Body of pancreas (tissue), 4 donors: ENCODE measurements at regions not wholly inside any gene's neighbourhood (a gene's known extent, or its start where the extent isn't known, plus 50 kb on each side); places are given as distances from the start of the nearest gene placed in this dataset.

Experiments used
- CTCF ChIP-seq, 7 experiments: fragments of 450-650 bp in 4 of 7; fragments of 200-600 bp in 3 of 7; sonication (generic) in 3 of 7; IDR thresholded peaks; one replicate each; pipeline ENCODE4 v1.5.1; 2016 to 2019; ENCODE audit warnings: antibody characterized with exemption in 7 of 7
- POLR2A ChIP-seq, 3 donors: fragments of 450-650 bp; IDR thresholded peaks; one replicate each; pipeline ENCODE4 v1.6.1; 2016; ENCODE audit warnings: antibody characterized with exemption in 3 of 3, mild to moderate bottlenecking in 2 of 3

GRCh38 chr6:132062626-132063025 is 111.5 kb upstream of the CCN2 start:
- no peak for TF ChIP-seq CTCF (IDR thresholded peaks at IDR 0.05)
- TF ChIP-seq POLR2A (IDR thresholded peaks at IDR 0.05): no peak
